GM23338 (cell line): ENCODE measurements at regions not wholly inside any gene's neighbourhood (a gene's known extent, or its start where the extent isn't known, plus 50 kb on each side); places are given as distances from the start of the nearest gene placed in this dataset.

Experiments used
- ATAC-seq: fragments of 200-7000 bp; cut with Tn5 transposase; 3 replicates; pipeline ENCODE4 v1.9.1; 2020
- DNase-seq: peaks from one replicate; pipeline ENCODE4 v3.0.0-alpha.2; 2015; ENCODE audit warnings: low spot score
- H2AFZ ChIP-seq: fragments of 200-600 bp; sonication (generic); 2 replicates; pipeline ENCODE4 v1.8.0; 2016; ENCODE audit warnings: antibody characterized with exemption, mild to moderate bottlenecking, moderate library complexity
- H3F3A ChIP-seq: fragments of 200-600 bp; sonication (generic); replicated peaks from 2 replicates; pipeline ENCODE4 v1.8.0; 2017; ENCODE audit warnings: antibody characterized with exemption, mixed run types, low read depth
- H3K27ac ChIP-seq: fragments of 200-600 bp; sonication (generic); 2 replicates; pipeline ENCODE4 v1.6.1; 2016; ENCODE audit warnings: low read depth
- H3K27me3 ChIP-seq: fragments of 200-600 bp; sonication (generic); 2 replicates; pipeline ENCODE4 v1.8.0; 2016; ENCODE audit warnings: mild to moderate bottlenecking, mixed run types, moderate library complexity; ENCODE audit not compliant: insufficient read depth
- H3K36me3 ChIP-seq: fragments of 200-600 bp; sonication (generic); 2 replicates; pipeline ENCODE4 v1.8.0; 2016; ENCODE audit warnings: mild to moderate bottlenecking; ENCODE audit not compliant: insufficient read depth
- H3K4me1 ChIP-seq: fragments of 200-600 bp; sonication (generic); 2 replicates; pipeline ENCODE4 v1.8.0; 2016; ENCODE audit warnings: mild to moderate bottlenecking, moderate library complexity; ENCODE audit not compliant: insufficient read depth
- H3K4me2 ChIP-seq: fragments of 200-600 bp; sonication (generic); 2 replicates; pipeline ENCODE4 v1.7.1; 2017; ENCODE audit warnings: mixed run types
- H3K4me3 ChIP-seq: fragments of 200-600 bp; sonication (generic); 2 replicates; pipeline ENCODE4 v1.6.1; 2016; ENCODE audit warnings: mixed run types
- H3K79me2 ChIP-seq: fragments of 200-600 bp; sonication (generic); replicated peaks from 2 replicates; pipeline ENCODE4 v1.8.0; 2017; ENCODE audit warnings: mild to moderate bottlenecking; ENCODE audit not compliant: insufficient read depth
- H3K9me2 ChIP-seq: fragments of 200-600 bp; sonication (generic); 2 replicates; pipeline ENCODE4 v1.8.0; 2017; ENCODE audit not compliant: insufficient read depth
- H4K20me1 ChIP-seq: fragments of 200-600 bp; sonication (generic); replicated peaks from 2 replicates; pipeline ENCODE4 v1.8.0; 2017; ENCODE audit warnings: mild to moderate bottlenecking; ENCODE audit not compliant: insufficient read depth
- H3K27ac Mint-ChIP-seq: 2 replicates; pipeline ENCODE4 v1.8.0; 2020; ENCODE audit warnings: inconsistent platforms, mild to moderate bottlenecking, moderate library complexity, mixed read lengths
- H3K27me3 Mint-ChIP-seq: 3 replicates; pipeline ENCODE4 v1.8.0; 2022; ENCODE audit warnings: low read depth, mild to moderate bottlenecking, moderate library complexity, mixed read lengths, inconsistent platforms; ENCODE audit not compliant: insufficient read depth, poor library complexity
- H3K36me3 Mint-ChIP-seq: 3 replicates; pipeline ENCODE4 v1.8.0; 2021; ENCODE audit warnings: low read depth, mild to moderate bottlenecking, inconsistent platforms, moderate library complexity, mixed read lengths
- H3K4me1 Mint-ChIP-seq: 3 replicates; pipeline ENCODE4 v1.8.0; 2020; ENCODE audit warnings: mild to moderate bottlenecking, inconsistent platforms, mixed read lengths
- H3K4me3 Mint-ChIP-seq: 3 replicates; pipeline ENCODE4 v1.8.0; 2021; ENCODE audit warnings: moderate library complexity, mild to moderate bottlenecking, inconsistent platforms, mixed read lengths
- H3K9me3 Mint-ChIP-seq: 3 replicates; pipeline ENCODE4 v1.8.0; 2020; ENCODE audit warnings: moderate library complexity, mild to moderate bottlenecking, inconsistent platforms, mixed read lengths
- CREB1 ChIP-seq: fragments of 250-450 bp; sonication (Bioruptor Pico); IDR thresholded peaks from 2 replicates; pipeline ENCODE4 v1.5.0; 2020; ENCODE audit warnings: low read depth, mild to moderate bottlenecking, moderate library complexity
- EZH2 ChIP-seq: fragments of 200-600 bp; sonication (generic); IDR thresholded peaks from one replicate; pipeline ENCODE4 v1.8.0; 2017; ENCODE audit warnings: antibody characterized with exemption, mild to moderate bottlenecking, low read depth; ENCODE audit not compliant: unreplicated experiment
- EZH2phosphoT487 ChIP-seq: fragments of 200-600 bp; sonication (generic); IDR thresholded peaks from one replicate; pipeline ENCODE4 v1.8.1; 2018; ENCODE audit warnings: antibody characterized with exemption; ENCODE audit not compliant: unreplicated experiment
- JUNB ChIP-seq: IDR thresholded peaks from one replicate; pipeline ENCODE4 v1.6.1; 2016; ENCODE audit warnings: antibody characterized with exemption; ENCODE audit not compliant: unreplicated experiment
- NANOG ChIP-seq: IDR thresholded peaks from 2 replicates; pipeline ENCODE4 v1.6.1; 2016; ENCODE audit warnings: antibody characterized with exemption, borderline replicate concordance
- POLR2AphosphoS5 ChIP-seq: IDR thresholded peaks from 2 replicates; pipeline ENCODE4 v1.6.1; 2016; ENCODE audit warnings: antibody characterized with exemption, low read depth
- ZNF114 ChIP-seq: fragments of 250-450 bp; sonication (Bioruptor Pico); IDR thresholded peaks from 2 replicates; pipeline ENCODE4 v1.5.0; 2020; ENCODE audit warnings: mild to moderate bottlenecking, moderate library complexity
- ZNF331 ChIP-seq: fragments of 250-450 bp; sonication (Bioruptor Pico); IDR thresholded peaks from 2 replicates; pipeline ENCODE4 v1.5.0; 2020; ENCODE audit warnings: low read depth, mild to moderate bottlenecking, moderate library complexity
- TF ChIP-seq, protein P1 (sequence below): IDR thresholded peaks from one replicate; pipeline ENCODE4 v1.6.1; 2018; ENCODE audit warnings: antibody characterized with exemption; ENCODE audit not compliant: unreplicated experiment
- TF ChIP-seq, protein P2 (sequence below): IDR thresholded peaks from 2 replicates; pipeline ENCODE4 v1.6.1; 2016; ENCODE audit warnings: antibody characterized with exemption
- TF ChIP-seq, protein P3 (sequence below): fragments of 250-450 bp; sonication (Bioruptor Pico); IDR thresholded peaks from 2 replicates; pipeline ENCODE4 v1.5.0; 2020; ENCODE audit warnings: mild to moderate bottlenecking, moderate library complexity
- TF ChIP-seq, protein P4 (sequence below), 2 experiments: fragments of 200-600 bp in 1 of 2; sonication (generic) in 1 of 2; conservative IDR thresholded peaks; 2 replicates each; pipeline versions ENCODE4 v1.5.1 to v1.6.1; 2016 to 2017; ENCODE audit warnings: antibody characterized with exemption in 2 of 2, low read depth in 2 of 2, mild to moderate bottlenecking in 2 of 2, moderate library complexity in 1 of 2

DNA sequence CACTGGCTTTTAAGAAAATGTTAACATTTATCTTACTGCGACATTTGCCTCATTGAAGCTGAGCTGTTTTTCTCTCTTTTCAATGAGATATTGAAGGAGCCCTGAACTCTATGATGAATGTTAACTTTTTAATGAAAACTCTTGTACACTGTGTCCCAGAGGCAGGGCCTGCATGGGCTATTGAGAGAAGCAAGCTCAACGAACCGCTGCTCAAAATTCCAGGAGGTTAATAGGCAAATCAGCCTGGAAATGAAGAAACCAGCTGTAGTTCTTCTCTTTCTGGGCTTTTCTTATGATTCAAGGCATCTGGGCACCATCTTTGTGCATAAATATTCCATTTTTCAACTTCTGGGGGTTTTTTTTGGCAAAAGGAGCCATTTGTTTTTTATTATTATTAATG, 168.4 kb upstream of the NPVF start (continued):
- TF ChIP-seq EZH2 (no peak), CREB1 (CRISPR knock-in tag) (no peak), POLR2AphosphoS5 (no peak), NANOG (no peak)
- TF ChIP-seq, protein P1, sequence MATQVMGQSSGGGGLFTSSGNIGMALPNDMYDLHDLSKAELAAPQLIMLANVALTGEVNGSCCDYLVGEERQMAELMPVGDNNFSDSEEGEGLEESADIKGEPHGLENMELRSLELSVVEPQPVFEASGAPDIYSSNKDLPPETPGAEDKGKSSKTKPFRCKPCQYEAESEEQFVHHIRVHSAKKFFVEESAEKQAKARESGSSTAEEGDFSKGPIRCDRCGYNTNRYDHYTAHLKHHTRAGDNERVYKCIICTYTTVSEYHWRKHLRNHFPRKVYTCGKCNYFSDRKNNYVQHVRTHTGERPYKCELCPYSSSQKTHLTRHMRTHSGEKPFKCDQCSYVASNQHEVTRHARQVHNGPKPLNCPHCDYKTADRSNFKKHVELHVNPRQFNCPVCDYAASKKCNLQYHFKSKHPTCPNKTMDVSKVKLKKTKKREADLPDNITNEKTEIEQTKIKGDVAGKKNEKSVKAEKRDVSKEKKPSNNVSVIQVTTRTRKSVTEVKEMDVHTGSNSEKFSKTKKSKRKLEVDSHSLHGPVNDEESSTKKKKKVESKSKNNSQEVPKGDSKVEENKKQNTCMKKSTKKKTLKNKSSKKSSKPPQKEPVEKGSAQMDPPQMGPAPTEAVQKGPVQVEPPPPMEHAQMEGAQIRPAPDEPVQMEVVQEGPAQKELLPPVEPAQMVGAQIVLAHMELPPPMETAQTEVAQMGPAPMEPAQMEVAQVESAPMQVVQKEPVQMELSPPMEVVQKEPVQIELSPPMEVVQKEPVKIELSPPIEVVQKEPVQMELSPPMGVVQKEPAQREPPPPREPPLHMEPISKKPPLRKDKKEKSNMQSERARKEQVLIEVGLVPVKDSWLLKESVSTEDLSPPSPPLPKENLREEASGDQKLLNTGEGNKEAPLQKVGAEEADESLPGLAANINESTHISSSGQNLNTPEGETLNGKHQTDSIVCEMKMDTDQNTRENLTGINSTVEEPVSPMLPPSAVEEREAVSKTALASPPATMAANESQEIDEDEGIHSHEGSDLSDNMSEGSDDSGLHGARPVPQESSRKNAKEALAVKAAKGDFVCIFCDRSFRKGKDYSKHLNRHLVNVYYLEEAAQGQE: no peak
- TF ChIP-seq, protein P2, sequence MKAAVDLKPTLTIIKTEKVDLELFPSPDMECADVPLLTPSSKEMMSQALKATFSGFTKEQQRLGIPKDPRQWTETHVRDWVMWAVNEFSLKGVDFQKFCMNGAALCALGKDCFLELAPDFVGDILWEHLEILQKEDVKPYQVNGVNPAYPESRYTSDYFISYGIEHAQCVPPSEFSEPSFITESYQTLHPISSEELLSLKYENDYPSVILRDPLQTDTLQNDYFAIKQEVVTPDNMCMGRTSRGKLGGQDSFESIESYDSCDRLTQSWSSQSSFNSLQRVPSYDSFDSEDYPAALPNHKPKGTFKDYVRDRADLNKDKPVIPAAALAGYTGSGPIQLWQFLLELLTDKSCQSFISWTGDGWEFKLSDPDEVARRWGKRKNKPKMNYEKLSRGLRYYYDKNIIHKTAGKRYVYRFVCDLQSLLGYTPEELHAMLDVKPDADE: no peak

DNA sequence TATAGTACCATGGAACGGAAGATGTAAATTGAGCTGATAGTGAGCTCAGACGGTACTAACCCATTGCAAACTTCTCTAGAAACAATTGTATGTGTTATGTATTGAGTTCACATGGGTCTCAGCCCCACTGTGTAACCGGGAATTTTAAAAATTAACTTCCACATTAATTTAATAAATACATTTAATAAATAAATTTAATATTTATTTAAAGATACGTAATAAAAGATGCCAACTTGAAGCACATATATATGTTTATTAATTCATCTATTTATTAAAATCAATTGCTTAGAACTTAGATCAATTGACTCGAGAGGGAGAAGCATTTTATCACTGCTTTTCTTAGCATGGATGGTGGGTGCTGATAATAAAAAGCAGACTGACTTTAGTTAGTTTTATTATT, 170.1 kb upstream of the NPVF start:
- no peaks in the 10 kb centered on the region for H3K79me2 ChIP-seq
- H4K20me1 ChIP-seq: no peaks in the 10 kb centered on the region
- no peak overlapping the region for H3K27ac Mint-ChIP-seq
- no peaks in the 10 kb centered on the region for H3F3A ChIP-seq
- H3K36me3 ChIP-seq: no peaks in the 10 kb centered on the region
- ATAC-seq (no peak), DNase-seq (no peak)
- no peak overlapping the region for H3K4me3 Mint-ChIP-seq
- no peaks in the 10 kb centered on the region for H3K27me3 ChIP-seq
- H3K4me2 ChIP-seq: no peak overlapping the region
- H3K4me3 ChIP-seq: no peak overlapping the region
- no peaks in the 10 kb centered on the region for H3K9me3 Mint-ChIP-seq
- H3K27ac ChIP-seq: no peak overlapping the region
- H3K4me1 ChIP-seq: no peaks in the 10 kb centered on the region
- H3K4me1 Mint-ChIP-seq: no peaks in the 10 kb centered on the region
- no peaks in the 10 kb centered on the region for H3K27me3 Mint-ChIP-seq
- no peak overlapping the region for H2AFZ ChIP-seq
- H3K9me2 ChIP-seq: no peaks in the 10 kb centered on the region
- H3K36me3 Mint-ChIP-seq: no peaks in the 10 kb centered on the region
- TF ChIP-seq EZH2phosphoT487: no peak
- TF ChIP-seq NANOG: no peak
- TF ChIP-seq JUNB: no peak
- TF ChIP-seq, protein P3, sequence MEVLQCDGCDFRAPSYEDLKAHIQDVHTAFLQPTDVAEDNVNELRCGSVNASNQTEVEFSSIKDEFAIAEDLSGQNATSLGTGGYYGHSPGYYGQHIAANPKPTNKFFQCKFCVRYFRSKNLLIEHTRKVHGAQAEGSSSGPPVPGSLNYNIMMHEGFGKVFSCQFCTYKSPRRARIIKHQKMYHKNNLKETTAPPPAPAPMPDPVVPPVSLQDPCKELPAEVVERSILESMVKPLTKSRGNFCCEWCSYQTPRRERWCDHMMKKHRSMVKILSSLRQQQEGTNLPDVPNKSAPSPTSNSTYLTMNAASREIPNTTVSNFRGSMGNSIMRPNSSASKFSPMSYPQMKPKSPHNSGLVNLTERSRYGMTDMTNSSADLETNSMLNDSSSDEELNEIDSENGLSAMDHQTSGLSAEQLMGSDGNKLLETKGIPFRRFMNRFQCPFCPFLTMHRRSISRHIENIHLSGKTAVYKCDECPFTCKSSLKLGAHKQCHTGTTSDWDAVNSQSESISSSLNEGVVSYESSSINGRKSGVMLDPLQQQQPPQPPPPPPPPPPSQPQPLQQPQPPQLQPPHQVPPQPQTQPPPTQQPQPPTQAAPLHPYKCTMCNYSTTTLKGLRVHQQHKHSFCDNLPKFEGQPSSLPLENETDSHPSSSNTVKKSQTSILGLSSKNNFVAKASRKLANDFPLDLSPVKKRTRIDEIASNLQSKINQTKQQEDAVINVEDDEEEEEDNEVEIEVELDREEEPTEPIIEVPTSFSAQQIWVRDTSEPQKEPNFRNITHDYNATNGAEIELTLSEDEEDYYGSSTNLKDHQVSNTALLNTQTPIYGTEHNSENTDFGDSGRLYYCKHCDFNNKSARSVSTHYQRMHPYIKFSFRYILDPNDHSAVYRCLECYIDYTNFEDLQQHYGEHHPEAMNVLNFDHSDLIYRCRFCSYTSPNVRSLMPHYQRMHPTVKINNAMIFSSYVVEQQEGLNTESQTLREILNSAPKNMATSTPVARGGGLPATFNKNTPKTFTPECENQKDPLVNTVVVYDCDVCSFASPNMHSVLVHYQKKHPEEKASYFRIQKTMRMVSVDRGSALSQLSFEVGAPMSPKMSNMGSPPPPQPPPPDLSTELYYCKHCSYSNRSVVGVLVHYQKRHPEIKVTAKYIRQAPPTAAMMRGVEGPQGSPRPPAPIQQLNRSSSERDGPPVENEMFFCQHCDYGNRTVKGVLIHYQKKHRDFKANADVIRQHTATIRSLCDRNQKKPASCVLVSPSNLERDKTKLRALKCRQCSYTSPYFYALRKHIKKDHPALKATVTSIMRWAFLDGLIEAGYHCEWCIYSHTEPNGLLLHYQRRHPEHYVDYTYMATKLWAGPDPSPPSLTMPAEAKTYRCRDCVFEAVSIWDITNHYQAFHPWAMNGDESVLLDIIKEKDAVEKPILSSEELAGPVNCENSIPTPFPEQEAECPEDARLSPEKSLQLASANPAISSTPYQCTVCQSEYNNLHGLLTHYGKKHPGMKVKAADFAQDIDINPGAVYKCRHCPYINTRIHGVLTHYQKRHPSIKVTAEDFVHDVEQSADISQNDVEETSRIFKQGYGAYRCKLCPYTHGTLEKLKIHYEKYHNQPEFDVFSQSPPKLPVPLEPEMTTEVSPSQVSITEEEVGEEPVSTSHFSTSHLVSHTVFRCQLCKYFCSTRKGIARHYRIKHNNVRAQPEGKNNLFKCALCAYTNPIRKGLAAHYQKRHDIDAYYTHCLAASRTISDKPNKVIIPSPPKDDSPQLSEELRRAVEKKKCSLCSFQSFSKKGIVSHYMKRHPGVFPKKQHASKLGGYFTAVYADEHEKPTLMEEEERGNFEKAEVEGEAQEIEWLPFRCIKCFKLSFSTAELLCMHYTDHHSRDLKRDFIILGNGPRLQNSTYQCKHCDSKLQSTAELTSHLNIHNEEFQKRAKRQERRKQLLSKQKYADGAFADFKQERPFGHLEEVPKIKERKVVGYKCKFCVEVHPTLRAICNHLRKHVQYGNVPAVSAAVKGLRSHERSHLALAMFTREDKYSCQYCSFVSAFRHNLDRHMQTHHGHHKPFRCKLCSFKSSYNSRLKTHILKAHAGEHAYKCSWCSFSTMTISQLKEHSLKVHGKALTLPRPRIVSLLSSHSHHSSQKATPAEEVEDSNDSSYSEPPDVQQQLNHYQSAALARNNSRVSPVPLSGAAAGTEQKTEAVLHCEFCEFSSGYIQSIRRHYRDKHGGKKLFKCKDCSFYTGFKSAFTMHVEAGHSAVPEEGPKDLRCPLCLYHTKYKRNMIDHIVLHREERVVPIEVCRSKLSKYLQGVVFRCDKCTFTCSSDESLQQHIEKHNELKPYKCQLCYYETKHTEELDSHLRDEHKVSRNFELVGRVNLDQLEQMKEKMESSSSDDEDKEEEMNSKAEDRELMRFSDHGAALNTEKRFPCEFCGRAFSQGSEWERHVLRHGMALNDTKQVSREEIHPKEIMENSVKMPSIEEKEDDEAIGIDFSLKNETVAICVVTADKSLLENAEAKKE (CRISPR knock-in tag): no peak
- no peak for TF ChIP-seq ZNF114 (CRISPR knock-in tag)
- TF ChIP-seq, protein P4, sequence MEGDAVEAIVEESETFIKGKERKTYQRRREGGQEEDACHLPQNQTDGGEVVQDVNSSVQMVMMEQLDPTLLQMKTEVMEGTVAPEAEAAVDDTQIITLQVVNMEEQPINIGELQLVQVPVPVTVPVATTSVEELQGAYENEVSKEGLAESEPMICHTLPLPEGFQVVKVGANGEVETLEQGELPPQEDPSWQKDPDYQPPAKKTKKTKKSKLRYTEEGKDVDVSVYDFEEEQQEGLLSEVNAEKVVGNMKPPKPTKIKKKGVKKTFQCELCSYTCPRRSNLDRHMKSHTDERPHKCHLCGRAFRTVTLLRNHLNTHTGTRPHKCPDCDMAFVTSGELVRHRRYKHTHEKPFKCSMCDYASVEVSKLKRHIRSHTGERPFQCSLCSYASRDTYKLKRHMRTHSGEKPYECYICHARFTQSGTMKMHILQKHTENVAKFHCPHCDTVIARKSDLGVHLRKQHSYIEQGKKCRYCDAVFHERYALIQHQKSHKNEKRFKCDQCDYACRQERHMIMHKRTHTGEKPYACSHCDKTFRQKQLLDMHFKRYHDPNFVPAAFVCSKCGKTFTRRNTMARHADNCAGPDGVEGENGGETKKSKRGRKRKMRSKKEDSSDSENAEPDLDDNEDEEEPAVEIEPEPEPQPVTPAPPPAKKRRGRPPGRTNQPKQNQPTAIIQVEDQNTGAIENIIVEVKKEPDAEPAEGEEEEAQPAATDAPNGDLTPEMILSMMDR (conservative IDR thresholded peaks at IDR 0.05; ENCODE audit: low read depth in 2 of 2): no peak
- TF ChIP-seq, protein P2: no peak
- TF ChIP-seq ZNF331 (CRISPR knock-in tag): no peak
